NT2/D1 (cell line): ENCODE measurements at regions not wholly inside any gene's neighbourhood (a gene's known extent, or its start where the extent isn't known, plus 50 kb on each side); places are given as distances from the start of the nearest gene placed in this dataset.

Source experiments
- SUZ12 ChIP-seq: IDR thresholded peaks from 2 replicates; pipeline ENCODE4 v1.6.1; 2011; ENCODE audit not compliant: insufficient read length, insufficient read depth; ENCODE audit errors: extremely low read depth
- ZNF274 ChIP-seq: IDR thresholded peaks from 2 replicates; pipeline ENCODE4 v1.6.1; 2011; ENCODE audit warnings: mild to moderate bottlenecking, low read depth, low read length

- no peak for TF ChIP-seq ZNF274
- TF ChIP-seq SUZ12 = no peak
Measured at GRCh38 chr2:221245772-221246171, 326.3 kb downstream of the EPHA4 start.
